Upper lobe of left lung (tissue), 6 donors: ENCODE measurements at regions not wholly inside any gene's neighbourhood (a gene's known extent, or its start where the extent isn't known, plus 50 kb on each side); places are given as distances from the start of the nearest gene placed in this dataset.
A peak's percentile ranks its signal among the peaks of the same experiment; 100 is the strongest.

Experiments
- ATAC-seq, 2 donors: fragments of 200-7000 bp; cut with Tn5 transposase; one replicate each; pipeline ENCODE4 v1.9.1; 2022; ENCODE audit warnings: mild to moderate bottlenecking in 2 of 2, moderate library complexity in 2 of 2; ENCODE audit not compliant: low FRiP score in 2 of 2
- DNase-seq, 2 donors: peaks; one replicate each; pipeline ENCODE4 v3.0.0-alpha.2; 2019 to 2020
- H3K27ac ChIP-seq, 4 donors: fragments of 200-600 bp; sonication (generic); one replicate each; pipeline ENCODE4 v1.5.1; 2016 to 2019
- H3K27me3 ChIP-seq, 4 donors: fragments of 200-600 bp; sonication (generic); one replicate each; pipeline ENCODE4 v1.5.1; 2017 to 2019
- H3K36me3 ChIP-seq, 4 donors: fragments of 200-600 bp; sonication (generic); one replicate each; pipeline ENCODE4 v1.5.1; 2016 to 2019
- H3K4me1 ChIP-seq, 4 donors: fragments of 200-600 bp; sonication (generic); one replicate each; pipeline ENCODE4 v1.5.1; 2018 to 2019
- H3K4me3 ChIP-seq, 4 donors: fragments of 200-600 bp; sonication (generic); one replicate each; pipeline ENCODE4 v1.5.1; 2017 to 2019; ENCODE audit warnings: mild to moderate bottlenecking in 2 of 4, moderate library complexity in 1 of 4
- H3K9me3 ChIP-seq, 4 donors: fragments of 200-600 bp; sonication (generic); one replicate each; pipeline ENCODE4 v1.5.1; 2018 to 2019
- CTCF ChIP-seq, 6 experiments: fragments of 450-650 bp in 4 of 6; fragments of 200-600 bp in 2 of 6; sonication (generic) in 2 of 6; IDR thresholded peaks; one replicate each; pipeline ENCODE4 v1.5.1; 2016 to 2019; ENCODE audit warnings: antibody characterized with exemption in 6 of 6
- EP300 ChIP-seq, 4 donors: sonication (generic); formaldehyde crosslinking; IDR thresholded peaks; one replicate each; pipeline ENCODE4 v1.5.1; 2017; ENCODE audit warnings: antibody characterized with exemption in 4 of 4, control low read depth in 2 of 4
- POLR2A ChIP-seq, 4 donors: fragments of 450-650 bp; IDR thresholded peaks; one replicate each; pipeline ENCODE4 v1.5.1; 2016 to 2017; ENCODE audit warnings: antibody characterized with exemption in 4 of 4, mild to moderate bottlenecking in 2 of 4
- POLR2AphosphoS5 ChIP-seq, 2 donors: sonication (generic); formaldehyde crosslinking; IDR thresholded peaks; one replicate each; pipeline ENCODE4 v1.5.1; 2017; ENCODE audit warnings: antibody characterized with exemption in 2 of 2
- WGBS, 2 donors: methylation state at CpG; one replicate each; pipeline ENCODE4 v1.1.5; 2017 to 2018; 5-methylcytosine and 5-hydroxymethylcytosine counted together
- donor health status: DM: no; HTN: no; CAD: no; lungs with moderate emphysema.
- donor health status: DM: no; HTN: yes; CAD: no; lungs with severe emphysema.

GRCh38 chr12:127343940-127344339 lies 923.0 kb upstream of the TMEM132C start:
- Histone ChIP-seq H3K4me3 (no peak overlapping the region), H3K4me1 (no peaks in the 10 kb centered on the region), H3K36me3 (no peaks in the 10 kb centered on the region), H3K9me3 (peaks cover 0 to 5% (median 1%) of the 10 kb centered on the region in 4 donors), H3K27me3 (no peaks in the 10 kb centered on the region), H3K27ac (no peak overlapping the region)
- WGBS, 2 donors = 57 to 60% methylated on average over 4 to 5 of the region's 5 CpGs
- TF ChIP-seq CTCF (IDR thresholded peaks at IDR 0.05) = no peak
- no peak for TF ChIP-seq POLR2AphosphoS5 (IDR thresholded peaks at IDR 0.05)
- no peak for TF ChIP-seq EP300 (IDR thresholded peaks at IDR 0.05)
- no peak for TF ChIP-seq POLR2A (IDR thresholded peaks at IDR 0.05)
- ATAC-seq = peak in 1 of 2 donors; percentile 21
- no peak for DNase-seq

- Histone ChIP-seq H3K27ac (no peak overlapping the region), H3K4me3 (no peak overlapping the region), H3K36me3 (no peaks in the 10 kb centered on the region), H3K27me3 (no peaks in the 10 kb centered on the region), H3K9me3 (peaks cover 0 to 8% (median 1%) of the 10 kb centered on the region in 4 donors), H3K4me1 (no peaks in the 10 kb centered on the region)
- 82 to 87% methylated on average over 5 to 11 of the region's 11 CpGs for WGBS, 2 donors
- DNase-seq = peak in 1 of 2 donors; percentile 43
- TF ChIP-seq POLR2A (IDR thresholded peaks at IDR 0.05) = no peak
- no peak for TF ChIP-seq EP300 (IDR thresholded peaks at IDR 0.05)
- no peak for TF ChIP-seq CTCF (IDR thresholded peaks at IDR 0.05)
- no peak for TF ChIP-seq POLR2AphosphoS5 (IDR thresholded peaks at IDR 0.05)
- no peak for ATAC-seq
Measured at GRCh38 chr12:127351481-127352010, 915.4 kb upstream of the TMEM132C start.

DNA sequence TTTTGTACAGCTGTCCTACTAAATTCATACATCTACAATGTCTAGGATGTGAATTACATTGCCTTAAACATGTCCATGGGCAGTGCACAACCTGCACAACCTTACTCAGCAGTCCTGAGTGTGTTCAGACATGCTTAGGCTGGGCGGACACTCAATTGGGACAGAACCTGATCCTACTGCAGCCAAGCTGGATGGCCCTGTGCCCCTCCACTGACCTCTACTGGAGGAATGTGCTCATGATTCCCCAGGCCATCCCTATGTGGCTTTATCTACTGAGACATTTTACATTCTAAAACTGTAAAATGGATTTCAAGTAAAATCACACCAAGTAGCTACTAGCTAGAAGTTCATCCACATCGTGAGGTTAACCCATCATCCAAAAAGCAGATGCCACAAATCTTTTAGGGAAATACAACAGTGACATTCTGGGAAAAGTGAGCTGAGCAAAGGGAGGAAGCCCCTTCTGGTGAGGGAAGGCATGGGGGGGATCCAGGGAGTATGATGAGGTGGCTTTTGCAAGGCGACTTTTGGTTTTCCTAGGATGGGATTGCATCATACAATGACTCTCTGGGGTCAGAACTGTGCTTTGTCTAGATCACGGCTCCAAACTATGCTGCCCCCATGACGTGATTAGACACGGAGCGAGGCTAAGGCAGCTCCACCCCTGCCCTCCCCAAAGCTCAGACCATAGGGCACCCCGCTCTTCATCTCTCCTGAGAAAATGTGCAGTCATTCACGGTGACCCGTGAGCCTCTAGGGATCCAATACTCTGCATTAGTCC lies 911.7 kb upstream of the TMEM132C start:
- Histone ChIP-seq H3K36me3 (no peaks in the 10 kb centered on the region), H3K9me3 (peaks cover 0 to 3% (median 0%) of the 10 kb centered on the region in 4 donors), H3K4me1 (no peaks in the 10 kb centered on the region), H3K4me3 (no peak overlapping the region), H3K27ac (no peak overlapping the region), H3K27me3 (no peaks in the 10 kb centered on the region)
- TF ChIP-seq POLR2A (IDR thresholded peaks at IDR 0.05) = no peak
- no peak for TF ChIP-seq EP300 (IDR thresholded peaks at IDR 0.05)
- no peak for TF ChIP-seq POLR2AphosphoS5 (IDR thresholded peaks at IDR 0.05)
- TF ChIP-seq CTCF (IDR thresholded peaks at IDR 0.05) = no peak
- ATAC-seq (peak in 1 of 2 donors; percentile 34), DNase-seq (no peak)
- WGBS, 2 donors = 58 to 61% methylated on average over 9 of the region's 10 CpGs

- 79 to 89% methylated on average over 2 of the region's 2 CpGs for WGBS, 2 donors
- H3K9me3 ChIP-seq = no peaks in the 10 kb centered on the region
- DNase-seq (no peak), ATAC-seq (no peak)
- no peak overlapping the region for H3K4me3 ChIP-seq
- no peaks in the 10 kb centered on the region for H3K4me1 ChIP-seq
- no peaks in the 10 kb centered on the region for H3K27me3 ChIP-seq
- no peak for TF ChIP-seq POLR2AphosphoS5 (IDR thresholded peaks at IDR 0.05)
- no peak for TF ChIP-seq EP300 (IDR thresholded peaks at IDR 0.05)
- no peak for TF ChIP-seq CTCF (IDR thresholded peaks at IDR 0.05)
- no peak for TF ChIP-seq POLR2A (IDR thresholded peaks at IDR 0.05)
- no peak overlapping the region for H3K27ac ChIP-seq
- H3K36me3 ChIP-seq = no peaks in the 10 kb centered on the region
Measured at GRCh38 chr12:127358888-127359287, 908.1 kb upstream of the TMEM132C start.
